ENCODE measurements at regions not wholly inside any gene's neighbourhood (a gene's known extent, or its start where the extent isn't known, plus 50 kb on each side); places are given as distances from the start of the nearest gene placed in this dataset.

- TF ChIP-seq, protein P1, sequence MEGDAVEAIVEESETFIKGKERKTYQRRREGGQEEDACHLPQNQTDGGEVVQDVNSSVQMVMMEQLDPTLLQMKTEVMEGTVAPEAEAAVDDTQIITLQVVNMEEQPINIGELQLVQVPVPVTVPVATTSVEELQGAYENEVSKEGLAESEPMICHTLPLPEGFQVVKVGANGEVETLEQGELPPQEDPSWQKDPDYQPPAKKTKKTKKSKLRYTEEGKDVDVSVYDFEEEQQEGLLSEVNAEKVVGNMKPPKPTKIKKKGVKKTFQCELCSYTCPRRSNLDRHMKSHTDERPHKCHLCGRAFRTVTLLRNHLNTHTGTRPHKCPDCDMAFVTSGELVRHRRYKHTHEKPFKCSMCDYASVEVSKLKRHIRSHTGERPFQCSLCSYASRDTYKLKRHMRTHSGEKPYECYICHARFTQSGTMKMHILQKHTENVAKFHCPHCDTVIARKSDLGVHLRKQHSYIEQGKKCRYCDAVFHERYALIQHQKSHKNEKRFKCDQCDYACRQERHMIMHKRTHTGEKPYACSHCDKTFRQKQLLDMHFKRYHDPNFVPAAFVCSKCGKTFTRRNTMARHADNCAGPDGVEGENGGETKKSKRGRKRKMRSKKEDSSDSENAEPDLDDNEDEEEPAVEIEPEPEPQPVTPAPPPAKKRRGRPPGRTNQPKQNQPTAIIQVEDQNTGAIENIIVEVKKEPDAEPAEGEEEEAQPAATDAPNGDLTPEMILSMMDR (IDR thresholded peaks at IDR 0.05; ENCODE audit: insufficient read depth, low read length) = no peak
- TF ChIP-seq POLR2AphosphoS5 (IDR thresholded peaks at IDR 0.05; ENCODE audit: low read depth) (no peak), SPI1 (IDR thresholded peaks at IDR 0.05; ENCODE audit: borderline replicate concordance, low read depth) (no peak), REST (IDR thresholded peaks at IDR 0.05; ENCODE audit: insufficient replicate concordance, low read depth) (no peak), GABPA (IDR thresholded peaks at IDR 0.05; ENCODE audit: low read depth) (no peak)
- no peak for DNase-seq (ENCODE audit: low read depth in 1 of 2, low spot score in 1 of 2)
Measured at GRCh38 chr6:40256831-40257230, 322.6 kb upstream of the MOCS1 start.

GRCh38 chr6:40256224-40256623 lies 322.0 kb upstream of the MOCS1 start:
- H3K27me3 ChIP-seq (ENCODE audit: insufficient read depth, poor library complexity, severe bottlenecking) = no peaks in the 10 kb centered on the region
- DNase-seq (ENCODE audit: low read depth in 1 of 2, low spot score in 1 of 2) = no peak
- H3K27ac ChIP-seq (replicated peaks) = no peak overlapping the region
- TF ChIP-seq, protein P1 (IDR thresholded peaks at IDR 0.05; ENCODE audit: insufficient read depth, low read length) = no peak
- TF ChIP-seq GABPA (IDR thresholded peaks at IDR 0.05; ENCODE audit: low read depth) = no peak
- no peak for TF ChIP-seq POLR2AphosphoS5 (IDR thresholded peaks at IDR 0.05; ENCODE audit: low read depth)
- no peak for TF ChIP-seq REST (IDR thresholded peaks at IDR 0.05; ENCODE audit: insufficient replicate concordance, low read depth)
- TF ChIP-seq SPI1 (IDR thresholded peaks at IDR 0.05; ENCODE audit: borderline replicate concordance, low read depth) = no peak
- H3K4me3 ChIP-seq (replicated peaks; ENCODE audit: insufficient read depth, low read length) = no peak overlapping the region

More at GRCh38 chr6:40256831-40257230, 322.6 kb upstream of the MOCS1 start:
- no peak overlapping the region for H3K4me3 ChIP-seq (replicated peaks; ENCODE audit: insufficient read depth, low read length)
- no peak overlapping the region for H3K27ac ChIP-seq (replicated peaks)
- H3K27me3 ChIP-seq (ENCODE audit: insufficient read depth, poor library complexity, severe bottlenecking) = no peaks in the 10 kb centered on the region

DNA sequence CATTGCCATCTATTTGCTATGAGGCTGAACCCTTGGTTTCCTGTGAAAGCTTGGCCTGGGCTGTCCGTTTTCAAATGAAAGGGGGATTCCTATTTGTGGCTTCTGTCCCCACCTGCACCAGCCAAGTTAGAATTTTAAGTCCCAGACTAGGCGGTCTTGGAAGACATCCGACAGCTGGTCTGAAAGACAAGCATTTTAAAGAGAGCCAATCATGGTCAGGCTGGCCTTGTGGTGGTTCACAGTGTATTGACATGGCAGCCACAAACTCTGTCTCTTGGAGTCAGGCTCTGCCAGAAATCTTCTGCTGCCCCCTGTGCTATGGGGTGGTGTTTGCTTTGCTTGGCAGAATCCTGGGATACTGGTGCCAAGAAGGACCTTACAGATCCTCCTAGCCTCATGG lies 319.2 kb upstream of the MOCS1 start:
- Histone ChIP-seq H3K27me3 (ENCODE audit: insufficient read depth, poor library complexity, severe bottlenecking) (no peaks in the 10 kb centered on the region), H3K27ac (replicated peaks) (no peak overlapping the region), H3K4me3 (replicated peaks; ENCODE audit: insufficient read depth, low read length) (no peak overlapping the region)
- DNase-seq (ENCODE audit: low read depth in 1 of 2, low spot score in 1 of 2) = no peak
- TF ChIP-seq SPI1 (IDR thresholded peaks at IDR 0.05; ENCODE audit: borderline replicate concordance, low read depth) (no peak), POLR2AphosphoS5 (IDR thresholded peaks at IDR 0.05; ENCODE audit: low read depth) (no peak), REST (IDR thresholded peaks at IDR 0.05; ENCODE audit: insufficient replicate concordance, low read depth) (no peak), GABPA (IDR thresholded peaks at IDR 0.05; ENCODE audit: low read depth) (no peak)
- TF ChIP-seq, protein P1 (IDR thresholded peaks at IDR 0.05; ENCODE audit: insufficient read depth, low read length) = no peak

Measured in HL-60 (cell line).